KMS-11 (cell line): ENCODE measurements at regions not wholly inside any gene's neighbourhood (a gene's known extent, or its start where the extent isn't known, plus 50 kb on each side); places are given as distances from the start of the nearest gene placed in this dataset.

ENCODE experiments used
- H2AFZ ChIP-seq: fragments of 200-600 bp; sonication (generic); 2 replicates; pipeline ENCODE4 v1.6.1; 2016; ENCODE audit warnings: antibody characterized with exemption, mixed run types, low read depth
- H3K27ac ChIP-seq: fragments of 200-600 bp; sonication (generic); 2 replicates; pipeline ENCODE4 v1.6.1; 2016; ENCODE audit warnings: mild to moderate bottlenecking, mixed run types
- H3K27me3 ChIP-seq: fragments of 200-600 bp; sonication (generic); 2 replicates; pipeline ENCODE4 v1.6.1; 2017; ENCODE audit warnings: mild to moderate bottlenecking, low read depth, mixed run types, moderate library complexity; ENCODE audit not compliant: insufficient read depth
- H3K36me3 ChIP-seq: fragments of 200-600 bp; sonication (generic); 2 replicates; pipeline ENCODE4 v1.6.1; 2017; ENCODE audit warnings: mild to moderate bottlenecking, mixed run types; ENCODE audit not compliant: insufficient read depth
- H3K4me1 ChIP-seq: fragments of 200-600 bp; sonication (generic); 2 replicates; pipeline ENCODE4 v1.6.1; 2016; ENCODE audit warnings: mild to moderate bottlenecking, low read depth, mixed run types; ENCODE audit not compliant: poor library complexity, severe bottlenecking
- H3K4me2 ChIP-seq: fragments of 200-600 bp; sonication (generic); 2 replicates; pipeline ENCODE4 v1.7.0; 2016; ENCODE audit warnings: mild to moderate bottlenecking, mixed run types
- H3K4me3 ChIP-seq: fragments of 200-600 bp; sonication (generic); IDR thresholded peaks from 2 replicates; pipeline ENCODE4 v1.6.1; 2017; ENCODE audit warnings: low read depth, low read length, mixed read lengths; ENCODE audit not compliant: insufficient read depth
- H3K79me2 ChIP-seq: fragments of 200-600 bp; sonication (generic); 2 replicates; pipeline ENCODE4 v1.6.1; 2016; ENCODE audit warnings: low read depth, mixed run types; ENCODE audit not compliant: insufficient read depth
- H3K9ac ChIP-seq: fragments of 200-600 bp; sonication (generic); 2 replicates; pipeline ENCODE4 v1.6.1; 2016; ENCODE audit warnings: mild to moderate bottlenecking, mixed run types
- H4K20me1 ChIP-seq: fragments of 200-600 bp; sonication (generic); 2 replicates; pipeline ENCODE4 v1.6.1; 2016; ENCODE audit warnings: mild to moderate bottlenecking, mixed run types; ENCODE audit not compliant: insufficient read depth
- CTCF ChIP-seq: fragments of 200-600 bp; sonication (generic); conservative IDR thresholded peaks from 2 replicates; pipeline ENCODE4 v1.6.1; 2017; ENCODE audit warnings: low read depth, mild to moderate bottlenecking, antibody characterized with exemption, low read length, moderate library complexity, mixed read lengths

GRCh38 chr14:97462081-97462480 lies 664.9 kb downstream of the VRK1 start:
- H3K27ac ChIP-seq: no peak overlapping the region
- H2AFZ ChIP-seq: no peak overlapping the region
- H3K4me1 ChIP-seq: no peaks in the 10 kb centered on the region
- H3K27me3 ChIP-seq: no peaks in the 10 kb centered on the region
- no peaks in the 10 kb centered on the region for H3K79me2 ChIP-seq
- no peak overlapping the region for H3K4me3 ChIP-seq
- no peak overlapping the region for H3K4me2 ChIP-seq
- no peaks in the 10 kb centered on the region for H3K36me3 ChIP-seq
- H4K20me1 ChIP-seq: no peaks in the 10 kb centered on the region
- no peak for TF ChIP-seq CTCF
- no peak overlapping the region for H3K9ac ChIP-seq

GRCh38 chr14:97468220-97468619 lies 671.0 kb downstream of the VRK1 start:
- no peak overlapping the region for H2AFZ ChIP-seq

GRCh38 chr14:97477353-97477752 lies 680.2 kb downstream of the VRK1 start:
- H3K4me1 ChIP-seq: no peaks in the 10 kb centered on the region
- no peak overlapping the region for H3K27ac ChIP-seq
- H3K36me3 ChIP-seq: no peaks in the 10 kb centered on the region
- no peaks in the 10 kb centered on the region for H3K79me2 ChIP-seq
- no peak for TF ChIP-seq CTCF
- H4K20me1 ChIP-seq: no peaks in the 10 kb centered on the region
- H3K4me3 ChIP-seq: no peak overlapping the region
- H2AFZ ChIP-seq: no peak overlapping the region
- no peak overlapping the region for H3K4me2 ChIP-seq
- H3K27me3 ChIP-seq: no peaks in the 10 kb centered on the region
- no peak overlapping the region for H3K9ac ChIP-seq

More at GRCh38 chr14:97468220-97468619, 671.0 kb downstream of the VRK1 start:
- H3K4me1 ChIP-seq: no peaks in the 10 kb centered on the region
- H3K27ac ChIP-seq: no peak overlapping the region
- no peak overlapping the region for H3K9ac ChIP-seq
- no peak for TF ChIP-seq CTCF
- no peaks in the 10 kb centered on the region for H3K36me3 ChIP-seq
- no peaks in the 10 kb centered on the region for H3K79me2 ChIP-seq
- no peak overlapping the region for H3K4me3 ChIP-seq
- H3K4me2 ChIP-seq: no peak overlapping the region
- no peaks in the 10 kb centered on the region for H3K27me3 ChIP-seq
- H4K20me1 ChIP-seq: no peaks in the 10 kb centered on the region

GRCh38 chr14:97485201-97485600 lies 688.0 kb downstream of the VRK1 start:
- Histone ChIP-seq H3K79me2 (no peaks in the 10 kb centered on the region), H3K9ac (no peak overlapping the region), H3K36me3 (no peaks in the 10 kb centered on the region), H3K4me1 (no peaks in the 10 kb centered on the region), H2AFZ (no peak overlapping the region), H3K27me3 (no peaks in the 10 kb centered on the region), H3K4me3 (no peak overlapping the region), H4K20me1 (no peaks in the 10 kb centered on the region), H3K27ac (no peak overlapping the region), H3K4me2 (no peak overlapping the region)
- no peak for TF ChIP-seq CTCF
